Heart left ventricle (tissue), 16 donors: ENCODE measurements at regions not wholly inside any gene's neighbourhood (a gene's known extent, or its start where the extent isn't known, plus 50 kb on each side); places are given as distances from the start of the nearest gene placed in this dataset.

Experiments
- ATAC-seq, 4 donors: fragments of 200-7000 bp; cut with Tn5 transposase; one replicate each; pipeline ENCODE4 v1.9.1; 2020 to 2022; ENCODE audit warnings: moderate library complexity in 4 of 4, mild to moderate bottlenecking in 3 of 4, moderate number of reproducible peaks in 1 of 4
- DNase-seq, 5 donors: peaks; one replicate each; pipeline ENCODE4 v3.0.0-alpha.2; 2020
- H3K27ac ChIP-seq, 12 donors: fragments of 200-600 bp; sonication (generic) in 4 of 12; one replicate each; pipeline versions ENCODE4 v1.5.0 to v1.8.0; 2016 to 2022; ENCODE audit warnings: mild to moderate bottlenecking in 2 of 12
- H3K27me3 ChIP-seq, 9 donors: fragments of 200-600 bp; sonication (generic) in 2 of 9; one replicate each; pipeline versions ENCODE4 v1.5.1 to v1.8.0; 2016 to 2022; ENCODE audit warnings: mild to moderate bottlenecking in 3 of 9
- H3K36me3 ChIP-seq, 9 donors: fragments of 200-600 bp; sonication (generic) in 2 of 9; one replicate each; pipeline versions ENCODE4 v1.5.0 to v1.8.0; 2018 to 2022; ENCODE audit warnings: mild to moderate bottlenecking in 2 of 9
- H3K4me1 ChIP-seq, 12 donors: fragments of 200-600 bp; sonication (generic) in 4 of 12; one replicate each; pipeline versions ENCODE4 v1.5.0 to v1.8.0; 2016 to 2022; ENCODE audit warnings: mild to moderate bottlenecking in 3 of 12
- H3K4me3 ChIP-seq, 12 donors: fragments of 200-600 bp; sonication (generic) in 4 of 12; one replicate each; pipeline versions ENCODE4 v1.5.0 to v1.8.0; 2017 to 2022; ENCODE audit warnings: mild to moderate bottlenecking in 9 of 12, moderate library complexity in 4 of 12
- H3K9me3 ChIP-seq, 12 donors: fragments of 200-600 bp; sonication (generic) in 4 of 12; one replicate each; pipeline versions ENCODE4 v1.5.0 to v1.8.0; 2016 to 2022; ENCODE audit warnings: mild to moderate bottlenecking in 1 of 12
- POLR2A ChIP-seq, 2 donors: fragments of 450-650 bp; IDR thresholded peaks; one replicate each; pipeline ENCODE4 v1.6.1; 2017; ENCODE audit warnings: antibody characterized with exemption in 2 of 2, mild to moderate bottlenecking in 2 of 2, moderate library complexity in 2 of 2
- WGBS, 4 donors: extraction: QIAGEN DNeasy Blood & Tissue Kit in 2 of 4; methylation state at CpG; one replicate each; pipeline versions ENCODE4 v1.1.5 to v1.1.7; 2013 to 2018; 5-methylcytosine and 5-hydroxymethylcytosine counted together
- intact Hi-C, 10 donors: fragments of 100-400 bp; cut with DNase I; formaldehyde crosslinking; loops; one replicate each; pipeline versions ENCODE4 v1.11.1 to v1.14.2; 2022
- TF ChIP-seq, protein P1 (sequence below), 12 donors: fragments of 200-600 bp; sonication (generic) in 4 of 12; IDR thresholded peaks; one replicate each; pipeline versions ENCODE4 v1.5.0 to v1.8.0; 2018 to 2022; ENCODE audit warnings: antibody characterized with exemption in 12 of 12, mild to moderate bottlenecking in 5 of 12
- donor health status: ischemic (EF 13 %, LVEDD 7.1; RV severe dilation, severe dysfunction).
- donor health status: healthy with polysubstance abuse.
- donor health status: DM: no; HTN: yes; CAD: no.
- donor health status: DM: no; HTN: no; CAD: no.
- donor health status: ischemic (EF 25% LVEDD 6.9; RV normal size, moderate dysfunction).
- donor health status: ischemic (EF 25% LVEDD 5.7; RV mildly dilated, moderate dysfunction).
- donor health status: healthy.
- donor health status: DM: yes; HTN: yes; CAD: no.
- donor health status: ischemic (EF 35%, LVEDD 5.7; RV mildly dilated, moderate dysfunction).
- donor health status: nonischemic (EF 11% LVEDD 7.7; RV severe dilation, severe dysfunction).
- donor health status: DM: yes; HTN: yes; CAD: no.
- donor health status: PGD.
- donor health status: ischemic (EF 29% LVEDD 5.4; RV normal size, mild dysfunction).
- donor health status: nonischemic (EF 23%, LVEDD 6.1; RV moderate dilation, normal function).

DNA sequence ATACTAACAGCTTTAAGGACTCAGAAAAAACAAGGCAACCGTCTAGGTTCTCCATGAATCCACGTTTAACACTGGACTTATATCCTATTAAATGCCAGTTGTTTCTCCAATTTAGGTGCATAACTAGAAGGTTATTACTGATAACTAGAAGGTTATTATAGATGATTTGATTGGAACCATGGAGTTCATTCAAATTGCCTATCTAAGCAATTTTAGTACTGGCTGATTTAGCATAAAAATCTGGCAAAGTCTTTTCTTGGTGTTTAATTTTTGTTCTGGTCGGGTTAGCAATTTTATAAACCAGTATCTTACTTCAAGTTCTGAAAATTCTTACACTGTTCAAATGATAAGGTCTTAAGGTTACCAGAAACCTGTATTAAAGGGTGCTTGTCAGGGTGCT, 672.8 kb upstream of the GNPDA2 start:
- WGBS, 4 donors = 36 to 71% (median 43%) methylated on average over 3 of the region's 3 CpGs
- no peak for DNase-seq
- no peaks in the 10 kb centered on the region for H3K4me1 ChIP-seq
- peaks cover 0 to 20% (median 7%) of the 10 kb centered on the region in 12 donors for H3K9me3 ChIP-seq
- H3K27me3 ChIP-seq = no peaks in the 10 kb centered on the region
- no peak overlapping the region for H3K27ac ChIP-seq
- intact Hi-C loops = no loop called here
- H3K4me3 ChIP-seq = no peak overlapping the region
- ATAC-seq = no peak
- TF ChIP-seq, protein P1, sequence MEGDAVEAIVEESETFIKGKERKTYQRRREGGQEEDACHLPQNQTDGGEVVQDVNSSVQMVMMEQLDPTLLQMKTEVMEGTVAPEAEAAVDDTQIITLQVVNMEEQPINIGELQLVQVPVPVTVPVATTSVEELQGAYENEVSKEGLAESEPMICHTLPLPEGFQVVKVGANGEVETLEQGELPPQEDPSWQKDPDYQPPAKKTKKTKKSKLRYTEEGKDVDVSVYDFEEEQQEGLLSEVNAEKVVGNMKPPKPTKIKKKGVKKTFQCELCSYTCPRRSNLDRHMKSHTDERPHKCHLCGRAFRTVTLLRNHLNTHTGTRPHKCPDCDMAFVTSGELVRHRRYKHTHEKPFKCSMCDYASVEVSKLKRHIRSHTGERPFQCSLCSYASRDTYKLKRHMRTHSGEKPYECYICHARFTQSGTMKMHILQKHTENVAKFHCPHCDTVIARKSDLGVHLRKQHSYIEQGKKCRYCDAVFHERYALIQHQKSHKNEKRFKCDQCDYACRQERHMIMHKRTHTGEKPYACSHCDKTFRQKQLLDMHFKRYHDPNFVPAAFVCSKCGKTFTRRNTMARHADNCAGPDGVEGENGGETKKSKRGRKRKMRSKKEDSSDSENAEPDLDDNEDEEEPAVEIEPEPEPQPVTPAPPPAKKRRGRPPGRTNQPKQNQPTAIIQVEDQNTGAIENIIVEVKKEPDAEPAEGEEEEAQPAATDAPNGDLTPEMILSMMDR (IDR thresholded peaks at IDR 0.05) = no peak
- no peak for TF ChIP-seq POLR2A (IDR thresholded peaks at IDR 0.05)
- H3K36me3 ChIP-seq = no peaks in the 10 kb centered on the region

GRCh38 chr4:45385306-45385705, 659.0 kb upstream of the GNPDA2 start:
- no peak for ATAC-seq
- TF ChIP-seq, protein P1 (IDR thresholded peaks at IDR 0.05) = no peak
- no peak for TF ChIP-seq POLR2A (IDR thresholded peaks at IDR 0.05)
- intact Hi-C loops = no loop called here

GRCh38 chr4:45370408-45370807, 644.1 kb upstream of the GNPDA2 start:
- no peak for ATAC-seq
- no peaks in the 10 kb centered on the region for H3K27me3 ChIP-seq

More at GRCh38 chr4:45385306-45385705, 659.0 kb upstream of the GNPDA2 start:
- Histone ChIP-seq H3K9me3 (peaks cover 0 to 12% (median 0%) of the 10 kb centered on the region in 12 donors), H3K27ac (no peak overlapping the region), H3K4me1 (no peaks in the 10 kb centered on the region), H3K27me3 (no peaks in the 10 kb centered on the region), H3K4me3 (no peak overlapping the region), H3K36me3 (no peaks in the 10 kb centered on the region)
- DNase-seq = no peak

GRCh38 chr4:45368832-45369231, 642.5 kb upstream of the GNPDA2 start:
- H3K36me3 ChIP-seq = no peaks in the 10 kb centered on the region
- 32 to 50% (median 39%) methylated on average over 1 of the region's 1 CpG for WGBS, 4 donors
- no peaks in the 10 kb centered on the region for H3K4me1 ChIP-seq
- no peak overlapping the region for H3K27ac ChIP-seq
- H3K4me3 ChIP-seq = no peak overlapping the region
- TF ChIP-seq, protein P1 (IDR thresholded peaks at IDR 0.05) = no peak
- TF ChIP-seq POLR2A (IDR thresholded peaks at IDR 0.05) = no peak
- H3K9me3 ChIP-seq = no peaks in the 10 kb centered on the region
- DNase-seq (no peak), ATAC-seq (peak in 1 of 4 donors; percentile 47)
- H3K27me3 ChIP-seq = no peaks in the 10 kb centered on the region
- intact Hi-C loops = no loop called here

More at GRCh38 chr4:45370408-45370807, 644.1 kb upstream of the GNPDA2 start:
- no peak for DNase-seq
- Histone ChIP-seq H3K36me3 (no peaks in the 10 kb centered on the region), H3K4me3 (no peak overlapping the region), H3K9me3 (no peaks in the 10 kb centered on the region), H3K4me1 (no peaks in the 10 kb centered on the region), H3K27ac (no peak overlapping the region)
- WGBS, 4 donors = 63 to 75% (median 71%) methylated on average over 2 of the region's 2 CpGs
- intact Hi-C loops = no loop called here
- no peak for TF ChIP-seq POLR2A (IDR thresholded peaks at IDR 0.05)
- TF ChIP-seq, protein P1 (IDR thresholded peaks at IDR 0.05) = no peak
